GM23338 (cell line): ENCODE measurements at regions not wholly inside any gene's neighbourhood (a gene's known extent, or its start where the extent isn't known, plus 50 kb on each side); places are given as distances from the start of the nearest gene placed in this dataset.

Source experiments
- ATAC-seq: fragments of 200-7000 bp; cut with Tn5 transposase; 3 replicates; pipeline ENCODE4 v1.9.1; 2020
- DNase-seq: peaks from one replicate; pipeline ENCODE4 v3.0.0-alpha.2; 2015; ENCODE audit warnings: low spot score
- H2AFZ ChIP-seq: fragments of 200-600 bp; sonication (generic); 2 replicates; pipeline ENCODE4 v1.8.0; 2016; ENCODE audit warnings: antibody characterized with exemption, mild to moderate bottlenecking, moderate library complexity
- H3F3A ChIP-seq: fragments of 200-600 bp; sonication (generic); replicated peaks from 2 replicates; pipeline ENCODE4 v1.8.0; 2017; ENCODE audit warnings: antibody characterized with exemption, mixed run types, low read depth
- H3K27ac ChIP-seq: fragments of 200-600 bp; sonication (generic); 2 replicates; pipeline ENCODE4 v1.6.1; 2016; ENCODE audit warnings: low read depth
- H3K27me3 ChIP-seq: fragments of 200-600 bp; sonication (generic); 2 replicates; pipeline ENCODE4 v1.8.0; 2016; ENCODE audit warnings: mild to moderate bottlenecking, mixed run types, moderate library complexity; ENCODE audit not compliant: insufficient read depth
- H3K36me3 ChIP-seq: fragments of 200-600 bp; sonication (generic); 2 replicates; pipeline ENCODE4 v1.8.0; 2016; ENCODE audit warnings: mild to moderate bottlenecking; ENCODE audit not compliant: insufficient read depth
- H3K4me1 ChIP-seq: fragments of 200-600 bp; sonication (generic); 2 replicates; pipeline ENCODE4 v1.8.0; 2016; ENCODE audit warnings: mild to moderate bottlenecking, moderate library complexity; ENCODE audit not compliant: insufficient read depth
- H3K4me2 ChIP-seq: fragments of 200-600 bp; sonication (generic); 2 replicates; pipeline ENCODE4 v1.7.1; 2017; ENCODE audit warnings: mixed run types
- H3K4me3 ChIP-seq: fragments of 200-600 bp; sonication (generic); 2 replicates; pipeline ENCODE4 v1.6.1; 2016; ENCODE audit warnings: mixed run types
- H3K79me2 ChIP-seq: fragments of 200-600 bp; sonication (generic); replicated peaks from 2 replicates; pipeline ENCODE4 v1.8.0; 2017; ENCODE audit warnings: mild to moderate bottlenecking; ENCODE audit not compliant: insufficient read depth
- H3K9me2 ChIP-seq: fragments of 200-600 bp; sonication (generic); 2 replicates; pipeline ENCODE4 v1.8.0; 2017; ENCODE audit not compliant: insufficient read depth
- H4K20me1 ChIP-seq: fragments of 200-600 bp; sonication (generic); replicated peaks from 2 replicates; pipeline ENCODE4 v1.8.0; 2017; ENCODE audit warnings: mild to moderate bottlenecking; ENCODE audit not compliant: insufficient read depth
- H3K27ac Mint-ChIP-seq: 2 replicates; pipeline ENCODE4 v1.8.0; 2020; ENCODE audit warnings: inconsistent platforms, mild to moderate bottlenecking, moderate library complexity, mixed read lengths
- H3K27me3 Mint-ChIP-seq: 3 replicates; pipeline ENCODE4 v1.8.0; 2022; ENCODE audit warnings: low read depth, mild to moderate bottlenecking, moderate library complexity, mixed read lengths, inconsistent platforms; ENCODE audit not compliant: insufficient read depth, poor library complexity
- H3K36me3 Mint-ChIP-seq: 3 replicates; pipeline ENCODE4 v1.8.0; 2021; ENCODE audit warnings: low read depth, mild to moderate bottlenecking, inconsistent platforms, moderate library complexity, mixed read lengths
- H3K4me1 Mint-ChIP-seq: 3 replicates; pipeline ENCODE4 v1.8.0; 2020; ENCODE audit warnings: mild to moderate bottlenecking, inconsistent platforms, mixed read lengths
- H3K4me3 Mint-ChIP-seq: 3 replicates; pipeline ENCODE4 v1.8.0; 2021; ENCODE audit warnings: moderate library complexity, mild to moderate bottlenecking, inconsistent platforms, mixed read lengths
- H3K9me3 Mint-ChIP-seq: 3 replicates; pipeline ENCODE4 v1.8.0; 2020; ENCODE audit warnings: moderate library complexity, mild to moderate bottlenecking, inconsistent platforms, mixed read lengths
- POLR2AphosphoS5 ChIP-seq: IDR thresholded peaks from 2 replicates; pipeline ENCODE4 v1.6.1; 2016; ENCODE audit warnings: antibody characterized with exemption, low read depth
- REST ChIP-seq: IDR thresholded peaks from one replicate; pipeline ENCODE4 v1.6.1; 2018; ENCODE audit warnings: antibody characterized with exemption; ENCODE audit not compliant: unreplicated experiment
- TF ChIP-seq, protein P1 (sequence below), 2 experiments: fragments of 200-600 bp in 1 of 2; sonication (generic) in 1 of 2; conservative IDR thresholded peaks; 2 replicates each; pipeline versions ENCODE4 v1.5.1 to v1.6.1; 2016 to 2017; ENCODE audit warnings: antibody characterized with exemption in 2 of 2, low read depth in 2 of 2, mild to moderate bottlenecking in 2 of 2, moderate library complexity in 1 of 2
- TF ChIP-seq, protein P2 (sequence below): fragments of 250-450 bp; sonication (Bioruptor Pico); IDR thresholded peaks from 2 replicates; pipeline ENCODE4 v1.5.0; 2020; ENCODE audit warnings: mild to moderate bottlenecking, moderate library complexity

DNA sequence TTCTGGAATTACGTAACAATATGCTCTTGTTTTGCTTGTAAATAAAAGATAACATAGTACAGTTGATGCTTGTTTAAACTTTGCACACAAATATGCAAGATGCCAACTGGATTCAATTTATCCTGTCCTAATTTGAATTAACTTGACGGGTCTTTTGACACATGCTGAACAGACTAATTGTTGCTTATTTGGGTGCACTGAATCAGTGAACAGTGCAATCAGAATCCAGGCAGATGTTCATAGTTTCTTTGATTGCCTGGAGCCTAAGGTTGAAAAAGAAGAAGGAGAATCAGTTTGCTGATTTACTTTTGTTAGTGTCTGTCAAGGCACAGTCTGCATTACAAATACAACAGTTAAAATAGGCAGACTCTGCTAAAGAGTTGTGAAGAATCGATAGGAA, 307.9 kb downstream of the COL11A1 start:
- no peaks in the 10 kb centered on the region for H3K36me3 Mint-ChIP-seq
- no peaks in the 10 kb centered on the region for H3K79me2 ChIP-seq
- ATAC-seq = no peak

More for the DNA sequence above, 307.9 kb downstream of the COL11A1 start:
- H3K4me2 ChIP-seq = no peak overlapping the region
- no peak overlapping the region for H3K4me3 ChIP-seq
- H2AFZ ChIP-seq = no peak overlapping the region
- TF ChIP-seq REST (no peak), POLR2AphosphoS5 (no peak)
- TF ChIP-seq, protein P1, sequence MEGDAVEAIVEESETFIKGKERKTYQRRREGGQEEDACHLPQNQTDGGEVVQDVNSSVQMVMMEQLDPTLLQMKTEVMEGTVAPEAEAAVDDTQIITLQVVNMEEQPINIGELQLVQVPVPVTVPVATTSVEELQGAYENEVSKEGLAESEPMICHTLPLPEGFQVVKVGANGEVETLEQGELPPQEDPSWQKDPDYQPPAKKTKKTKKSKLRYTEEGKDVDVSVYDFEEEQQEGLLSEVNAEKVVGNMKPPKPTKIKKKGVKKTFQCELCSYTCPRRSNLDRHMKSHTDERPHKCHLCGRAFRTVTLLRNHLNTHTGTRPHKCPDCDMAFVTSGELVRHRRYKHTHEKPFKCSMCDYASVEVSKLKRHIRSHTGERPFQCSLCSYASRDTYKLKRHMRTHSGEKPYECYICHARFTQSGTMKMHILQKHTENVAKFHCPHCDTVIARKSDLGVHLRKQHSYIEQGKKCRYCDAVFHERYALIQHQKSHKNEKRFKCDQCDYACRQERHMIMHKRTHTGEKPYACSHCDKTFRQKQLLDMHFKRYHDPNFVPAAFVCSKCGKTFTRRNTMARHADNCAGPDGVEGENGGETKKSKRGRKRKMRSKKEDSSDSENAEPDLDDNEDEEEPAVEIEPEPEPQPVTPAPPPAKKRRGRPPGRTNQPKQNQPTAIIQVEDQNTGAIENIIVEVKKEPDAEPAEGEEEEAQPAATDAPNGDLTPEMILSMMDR (conservative IDR thresholded peaks at IDR 0.05; ENCODE audit: low read depth in 2 of 2) = no peak
- TF ChIP-seq, protein P2, sequence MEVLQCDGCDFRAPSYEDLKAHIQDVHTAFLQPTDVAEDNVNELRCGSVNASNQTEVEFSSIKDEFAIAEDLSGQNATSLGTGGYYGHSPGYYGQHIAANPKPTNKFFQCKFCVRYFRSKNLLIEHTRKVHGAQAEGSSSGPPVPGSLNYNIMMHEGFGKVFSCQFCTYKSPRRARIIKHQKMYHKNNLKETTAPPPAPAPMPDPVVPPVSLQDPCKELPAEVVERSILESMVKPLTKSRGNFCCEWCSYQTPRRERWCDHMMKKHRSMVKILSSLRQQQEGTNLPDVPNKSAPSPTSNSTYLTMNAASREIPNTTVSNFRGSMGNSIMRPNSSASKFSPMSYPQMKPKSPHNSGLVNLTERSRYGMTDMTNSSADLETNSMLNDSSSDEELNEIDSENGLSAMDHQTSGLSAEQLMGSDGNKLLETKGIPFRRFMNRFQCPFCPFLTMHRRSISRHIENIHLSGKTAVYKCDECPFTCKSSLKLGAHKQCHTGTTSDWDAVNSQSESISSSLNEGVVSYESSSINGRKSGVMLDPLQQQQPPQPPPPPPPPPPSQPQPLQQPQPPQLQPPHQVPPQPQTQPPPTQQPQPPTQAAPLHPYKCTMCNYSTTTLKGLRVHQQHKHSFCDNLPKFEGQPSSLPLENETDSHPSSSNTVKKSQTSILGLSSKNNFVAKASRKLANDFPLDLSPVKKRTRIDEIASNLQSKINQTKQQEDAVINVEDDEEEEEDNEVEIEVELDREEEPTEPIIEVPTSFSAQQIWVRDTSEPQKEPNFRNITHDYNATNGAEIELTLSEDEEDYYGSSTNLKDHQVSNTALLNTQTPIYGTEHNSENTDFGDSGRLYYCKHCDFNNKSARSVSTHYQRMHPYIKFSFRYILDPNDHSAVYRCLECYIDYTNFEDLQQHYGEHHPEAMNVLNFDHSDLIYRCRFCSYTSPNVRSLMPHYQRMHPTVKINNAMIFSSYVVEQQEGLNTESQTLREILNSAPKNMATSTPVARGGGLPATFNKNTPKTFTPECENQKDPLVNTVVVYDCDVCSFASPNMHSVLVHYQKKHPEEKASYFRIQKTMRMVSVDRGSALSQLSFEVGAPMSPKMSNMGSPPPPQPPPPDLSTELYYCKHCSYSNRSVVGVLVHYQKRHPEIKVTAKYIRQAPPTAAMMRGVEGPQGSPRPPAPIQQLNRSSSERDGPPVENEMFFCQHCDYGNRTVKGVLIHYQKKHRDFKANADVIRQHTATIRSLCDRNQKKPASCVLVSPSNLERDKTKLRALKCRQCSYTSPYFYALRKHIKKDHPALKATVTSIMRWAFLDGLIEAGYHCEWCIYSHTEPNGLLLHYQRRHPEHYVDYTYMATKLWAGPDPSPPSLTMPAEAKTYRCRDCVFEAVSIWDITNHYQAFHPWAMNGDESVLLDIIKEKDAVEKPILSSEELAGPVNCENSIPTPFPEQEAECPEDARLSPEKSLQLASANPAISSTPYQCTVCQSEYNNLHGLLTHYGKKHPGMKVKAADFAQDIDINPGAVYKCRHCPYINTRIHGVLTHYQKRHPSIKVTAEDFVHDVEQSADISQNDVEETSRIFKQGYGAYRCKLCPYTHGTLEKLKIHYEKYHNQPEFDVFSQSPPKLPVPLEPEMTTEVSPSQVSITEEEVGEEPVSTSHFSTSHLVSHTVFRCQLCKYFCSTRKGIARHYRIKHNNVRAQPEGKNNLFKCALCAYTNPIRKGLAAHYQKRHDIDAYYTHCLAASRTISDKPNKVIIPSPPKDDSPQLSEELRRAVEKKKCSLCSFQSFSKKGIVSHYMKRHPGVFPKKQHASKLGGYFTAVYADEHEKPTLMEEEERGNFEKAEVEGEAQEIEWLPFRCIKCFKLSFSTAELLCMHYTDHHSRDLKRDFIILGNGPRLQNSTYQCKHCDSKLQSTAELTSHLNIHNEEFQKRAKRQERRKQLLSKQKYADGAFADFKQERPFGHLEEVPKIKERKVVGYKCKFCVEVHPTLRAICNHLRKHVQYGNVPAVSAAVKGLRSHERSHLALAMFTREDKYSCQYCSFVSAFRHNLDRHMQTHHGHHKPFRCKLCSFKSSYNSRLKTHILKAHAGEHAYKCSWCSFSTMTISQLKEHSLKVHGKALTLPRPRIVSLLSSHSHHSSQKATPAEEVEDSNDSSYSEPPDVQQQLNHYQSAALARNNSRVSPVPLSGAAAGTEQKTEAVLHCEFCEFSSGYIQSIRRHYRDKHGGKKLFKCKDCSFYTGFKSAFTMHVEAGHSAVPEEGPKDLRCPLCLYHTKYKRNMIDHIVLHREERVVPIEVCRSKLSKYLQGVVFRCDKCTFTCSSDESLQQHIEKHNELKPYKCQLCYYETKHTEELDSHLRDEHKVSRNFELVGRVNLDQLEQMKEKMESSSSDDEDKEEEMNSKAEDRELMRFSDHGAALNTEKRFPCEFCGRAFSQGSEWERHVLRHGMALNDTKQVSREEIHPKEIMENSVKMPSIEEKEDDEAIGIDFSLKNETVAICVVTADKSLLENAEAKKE (CRISPR knock-in tag) = no peak
- H3F3A ChIP-seq = no peaks in the 10 kb centered on the region
- Mint-ChIP-seq H3K27ac (no peak overlapping the region), H3K4me1 (no peaks in the 10 kb centered on the region), H3K4me3 (no peak overlapping the region), H3K27me3 (no peaks in the 10 kb centered on the region), H3K9me3 (peaks cover 1% of the 10 kb centered on the region; the same call in 1 of the 3 replicates)
- H4K20me1 ChIP-seq = no peaks in the 10 kb centered on the region
- no peaks in the 10 kb centered on the region for H3K9me2 ChIP-seq
- no peaks in the 10 kb centered on the region for H3K27me3 ChIP-seq
- no peaks in the 10 kb centered on the region for H3K4me1 ChIP-seq
- H3K36me3 ChIP-seq = no peaks in the 10 kb centered on the region
- no peak overlapping the region for H3K27ac ChIP-seq
- no peak for DNase-seq
